K562 (cell line): ENCODE measurements at regions not wholly inside any gene's neighbourhood (a gene's known extent, or its start where the extent isn't known, plus 50 kb on each side); places are given as distances from the start of the nearest gene placed in this dataset.

Experiments
- ATAC-seq: fragments of 200-7000 bp; cut with Tn5 transposase; 3 replicates; pipeline ENCODE4 v1.9.1; 2020; ENCODE audit warnings: moderate library complexity
- BruUV-seq: library from RNA; stranded (reverse); fragments of 400-500 nt; replicated peaks from 2 replicates; lab custom pipeline; 2021; lab: Mats Ljungman, UMichigan
- CTCF ChIA-PET: fragments of 300-600 bp; formaldehyde crosslinking; extraction: SDS; loops from one replicate; lab custom pipeline; 2021; ENCODE audit warnings: low intra/inter-chr PET ratio; lab: Yijun Ruan, JAX
- POLR2A ChIA-PET: fragments of 300-600, 350-650 bp; sonication (Branson Sonifier 250); formaldehyde crosslinking; extraction: SDS; loops from one replicate; lab custom pipeline; 2021; ENCODE audit warnings: antibody characterized with exemption, inconsistent platforms; lab: Yijun Ruan, JAX
- DNase-seq, 4 experiments: peaks; one replicate each; pipeline versions ENCODE4 v3.0.0 to v3.0.0-alpha.2; 2011 to 2018; ENCODE audit warnings: low spot score in 3 of 4, mixed read lengths in 3 of 4; ENCODE audit errors: extremely low read depth in 1 of 4
- FAIRE-seq: peaks from 2 replicates; lab custom pipeline; 2011; peaks lifted over from hg19 to GRCh38; lab: Jason Lieb, UNC
- H2AFZ ChIP-seq: 2 replicates; pipeline ENCODE4 v1.6.0; 2011; ENCODE audit warnings: low read depth, low read length, control low read depth, inconsistent platforms
- H3K27ac ChIP-seq: fragments of 200-600 bp; 3 replicates; pipeline ENCODE4 v1.8.0; 2011; ENCODE audit warnings: low read depth, mild to moderate bottlenecking, control low read depth, inconsistent platforms, low read length, moderate library complexity, mixed read lengths; ENCODE audit errors: extremely low read depth
- H3K27me3 ChIP-seq, 2 experiments: fragments of 300-600 bp in 1 of 2; 2 replicates in 1 of 2; 3 replicates in 1 of 2; pipeline versions ENCODE4 v1.6.0 to v1.8.0; 2011; ENCODE audit warnings: inconsistent platforms in 2 of 2, low read length in 2 of 2, mild to moderate bottlenecking in 1 of 2, mixed read lengths in 1 of 2, moderate library complexity in 1 of 2; ENCODE audit not compliant: control insufficient read depth in 2 of 2, insufficient read depth in 2 of 2
- H3K36me3 ChIP-seq: fragments of 300-600 bp; 3 replicates; pipeline ENCODE4 v1.8.0; 2011; ENCODE audit warnings: mild to moderate bottlenecking, low read length, inconsistent platforms; ENCODE audit not compliant: control insufficient read depth, insufficient read depth
- H3K4me1 ChIP-seq, 2 experiments: fragments of 200-600 bp in 1 of 2; replicated peaks in 1 of 2; 2 replicates in 1 of 2; 3 replicates in 1 of 2; pipeline versions ENCODE4 v1.5.1 to v1.8.0; 2011; ENCODE audit warnings: inconsistent platforms in 2 of 2, low read length in 2 of 2, mild to moderate bottlenecking in 1 of 2, mixed read lengths in 1 of 2, moderate library complexity in 1 of 2; ENCODE audit not compliant: control insufficient read depth in 2 of 2, insufficient read depth in 2 of 2
- H3K4me2 ChIP-seq: 2 replicates; pipeline ENCODE4 v1.6.1; 2011; ENCODE audit warnings: low read length, control low read depth, inconsistent platforms, mixed read lengths; ENCODE audit not compliant: insufficient read depth
- H3K4me3 ChIP-seq: fragments of 200-600 bp; sonication (generic), shearing (Covaris generic); 2 replicates; pipeline ENCODE4 v1.5.1; 2016; ENCODE audit warnings: control low read depth, inconsistent platforms
- H3K79me2 ChIP-seq: fragments of 200-600 bp; 3 replicates; pipeline ENCODE4 v1.8.0; 2011; ENCODE audit warnings: low read length, inconsistent platforms; ENCODE audit not compliant: control insufficient read depth, insufficient read depth
- H3K9ac ChIP-seq, 2 experiments: 2 replicates each; pipeline versions ENCODE4 v1.6.0 to v1.6.1; 2011; ENCODE audit warnings: low read depth in 2 of 2, low read length in 2 of 2, control low read depth in 1 of 2, inconsistent platforms in 1 of 2, mild to moderate bottlenecking in 1 of 2, mixed read lengths in 1 of 2; ENCODE audit not compliant: insufficient read depth in 1 of 2
- H3K9me1 ChIP-seq: one replicate; pipeline ENCODE4 v1.6.0; 2011; ENCODE audit warnings: inconsistent platforms, mild to moderate bottlenecking, low read length, moderate library complexity; ENCODE audit not compliant: control insufficient read depth, insufficient read depth
- H3K9me3 ChIP-seq: replicated peaks from 2 replicates; pipeline ENCODE4 v1.5.1; 2011; ENCODE audit warnings: low read depth, low read length, inconsistent platforms; ENCODE audit not compliant: control insufficient read depth, insufficient read depth
- H4K20me1 ChIP-seq: replicated peaks from 2 replicates; pipeline ENCODE4 v1.6.1; 2011; ENCODE audit warnings: low read length, inconsistent platforms, mixed read lengths; ENCODE audit not compliant: control insufficient read depth, insufficient read depth
- ADNP ChIP-seq: fragments of 200-800 bp; sonication (Bioruptor generic); IDR thresholded peaks from 2 replicates; pipeline ENCODE4 v1.6.1; 2016; ENCODE audit warnings: missing genetic modification characterization, missing compliant biosample characterization
- CBFB ChIP-seq: sonication (generic); formaldehyde crosslinking; IDR thresholded peaks from 2 replicates; pipeline ENCODE4 v1.4.0; 2020; ENCODE audit warnings: mild to moderate bottlenecking, missing genetic modification reagents
- FOXK1 ChIP-seq: sonication (generic); formaldehyde crosslinking; IDR thresholded peaks from 2 replicates; pipeline ENCODE4 v1.8.0; 2022; ENCODE audit warnings: missing genetic modification reagents, mild to moderate bottlenecking, borderline replicate concordance
- SREBF1 ChIP-seq: fragments of 150-350 bp; IDR thresholded peaks from 2 replicates; pipeline ENCODE4 v1.6.1; 2014; ENCODE audit warnings: antibody characterized with exemption, low read depth, low read length, borderline replicate concordance
- TRIM28 ChIP-seq: fragments of 450-650 bp; IDR thresholded peaks from 2 replicates; pipeline ENCODE4 v1.6.1; 2017
- YBX1 ChIP-seq: fragments of 450-650 bp; IDR thresholded peaks from 2 replicates; pipeline ENCODE4 v1.7.1; 2016; ENCODE audit warnings: mild to moderate bottlenecking
- ZNF143 ChIP-seq: sonication (generic); formaldehyde crosslinking; IDR thresholded peaks from 2 replicates; pipeline ENCODE4 v1.9.0; 2022; ENCODE audit warnings: mild to moderate bottlenecking, missing genetic modification reagents
- ZNF217 ChIP-seq: sonication (generic); formaldehyde crosslinking; IDR thresholded peaks from 2 replicates; pipeline ENCODE4 v1.8.0; 2022; ENCODE audit warnings: mild to moderate bottlenecking, missing genetic modification reagents
- ZNF384 ChIP-seq: IDR thresholded peaks from 2 replicates; pipeline ENCODE4 v1.6.1; 2012; ENCODE audit warnings: low read depth, low read length, improper control_type of control experiment
- WGBS: fragments of 100-300 bp; shearing (Covaris generic); methylation state at CpG from one replicate; pipeline ENCODE4 v1.1.6; 2016; ENCODE audit warnings: low coverage, mixed read lengths; ENCODE audit not compliant: insufficient coverage; ENCODE audit errors: missing lambda C conversion rate; 5-methylcytosine and 5-hydroxymethylcytosine counted together
- in situ Hi-C: fragments of 300-500 bp; cut with MboI; formaldehyde crosslinking; loops from 4 replicates; pipeline ENCODE4 v1.15.0; 2018; ENCODE audit warnings: inconsistent platforms, mixed read lengths
- intact Hi-C: fragments of 100-400 bp; cut with micrococcal nuclease; formaldehyde crosslinking; loops from 2 replicates; pipeline ENCODE4 v1.14.2; 2022
- TF ChIP-seq, protein P1 (sequence below): sonication (generic); formaldehyde crosslinking; IDR thresholded peaks from 2 replicates; pipeline ENCODE4 v1.8.1; 2022; ENCODE audit warnings: missing genetic modification reagents

DNA sequence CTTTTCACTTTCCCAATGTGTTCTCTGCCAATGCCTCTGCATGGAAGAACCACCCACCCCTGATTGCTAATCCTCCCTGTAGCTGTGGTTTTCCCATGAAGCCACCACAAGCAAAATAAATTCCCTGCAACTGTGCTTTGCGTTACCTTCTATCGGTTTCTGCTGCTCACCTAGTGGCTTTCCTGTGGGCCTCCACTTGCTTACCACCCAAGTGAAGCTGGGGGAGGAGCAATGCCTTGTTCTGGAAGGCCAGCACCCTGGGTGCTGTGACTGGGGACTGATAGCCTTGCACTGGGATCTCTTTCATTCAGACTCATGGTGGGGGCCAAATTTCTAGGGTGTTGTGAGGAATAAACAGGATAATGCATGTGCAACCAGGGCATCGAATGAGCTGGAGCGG is 56.3 kb upstream of the GDNF start:
- no peak overlapping the region for H3K4me2 ChIP-seq
- H3K4me3 ChIP-seq = no peak overlapping the region
- no peaks in the 10 kb centered on the region for H3K36me3 ChIP-seq
- ChIA-PET POLR2A (interaction anchor here (1.2 kb wide), 1 partner anchor 9 kb away, joined by 3 read pairs; no protein-coding TSS in a partner anchor), CTCF (no interaction called here)
- 0% methylated on average over 4 of the region's 4 CpGs for WGBS
- H3K27ac ChIP-seq = no peak overlapping the region
- TF ChIP-seq YBX1 (no peak), CBFB (CRISPR knock-in tag) (no peak), TRIM28 (no peak), FOXK1 (CRISPR knock-in tag) (no peak), ZNF384 (no peak), ADNP (tag) (no peak), ZNF217 (CRISPR knock-in tag) (no peak), SREBF1 (no peak), ZNF143 (CRISPR knock-in tag) (no peak)
- TF ChIP-seq, protein P1, sequence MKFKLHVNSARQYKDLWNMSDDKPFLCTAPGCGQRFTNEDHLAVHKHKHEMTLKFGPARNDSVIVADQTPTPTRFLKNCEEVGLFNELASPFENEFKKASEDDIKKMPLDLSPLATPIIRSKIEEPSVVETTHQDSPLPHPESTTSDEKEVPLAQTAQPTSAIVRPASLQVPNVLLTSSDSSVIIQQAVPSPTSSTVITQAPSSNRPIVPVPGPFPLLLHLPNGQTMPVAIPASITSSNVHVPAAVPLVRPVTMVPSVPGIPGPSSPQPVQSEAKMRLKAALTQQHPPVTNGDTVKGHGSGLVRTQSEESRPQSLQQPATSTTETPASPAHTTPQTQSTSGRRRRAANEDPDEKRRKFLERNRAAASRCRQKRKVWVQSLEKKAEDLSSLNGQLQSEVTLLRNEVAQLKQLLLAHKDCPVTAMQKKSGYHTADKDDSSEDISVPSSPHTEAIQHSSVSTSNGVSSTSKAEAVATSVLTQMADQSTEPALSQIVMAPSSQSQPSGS (CRISPR knock-in tag) = no peak
- no TSS peak for BruUV-seq
- FAIRE-seq (no peak), DNase-seq (no peak), ATAC-seq (no peak)
- H3K9me3 ChIP-seq = no peaks in the 10 kb centered on the region
- intact Hi-C loops (no loop called here), in situ Hi-C loops (no loop called here)
- no peak overlapping the region for H2AFZ ChIP-seq
- no peaks in the 10 kb centered on the region for H3K4me1 ChIP-seq
- H3K27me3 ChIP-seq = no peaks in the 10 kb centered on the region
- H3K9ac ChIP-seq = no peak overlapping the region
- no peaks in the 10 kb centered on the region for H3K9me1 ChIP-seq
- H4K20me1 ChIP-seq = no peaks in the 10 kb centered on the region
- H3K79me2 ChIP-seq = no peaks in the 10 kb centered on the region
